ENCODE measurements at regions not wholly inside any gene's neighbourhood (a gene's known extent, or its start where the extent isn't known, plus 50 kb on each side); places are given as distances from the start of the nearest gene placed in this dataset.

DNA sequence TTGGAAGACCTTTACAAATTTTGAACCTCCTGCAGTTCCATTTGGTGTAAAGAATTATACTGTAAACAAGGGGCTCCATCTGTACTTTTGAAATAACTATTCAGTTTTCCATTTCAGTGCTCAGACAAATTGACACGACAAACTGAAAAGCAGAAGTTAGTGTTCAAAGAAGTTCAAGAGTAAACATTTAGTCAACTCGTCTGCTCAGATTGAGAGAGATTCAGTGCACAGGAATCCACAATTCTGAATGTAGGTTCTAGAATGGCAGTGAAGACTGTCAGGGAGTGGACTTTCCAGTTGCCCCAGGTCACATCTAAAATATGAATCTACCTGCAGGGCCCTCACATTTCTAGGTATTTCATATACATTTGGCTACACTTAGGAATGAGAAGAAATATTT is 322.3 kb upstream of the TCF4 start:
- TF ChIP-seq, protein P1, sequence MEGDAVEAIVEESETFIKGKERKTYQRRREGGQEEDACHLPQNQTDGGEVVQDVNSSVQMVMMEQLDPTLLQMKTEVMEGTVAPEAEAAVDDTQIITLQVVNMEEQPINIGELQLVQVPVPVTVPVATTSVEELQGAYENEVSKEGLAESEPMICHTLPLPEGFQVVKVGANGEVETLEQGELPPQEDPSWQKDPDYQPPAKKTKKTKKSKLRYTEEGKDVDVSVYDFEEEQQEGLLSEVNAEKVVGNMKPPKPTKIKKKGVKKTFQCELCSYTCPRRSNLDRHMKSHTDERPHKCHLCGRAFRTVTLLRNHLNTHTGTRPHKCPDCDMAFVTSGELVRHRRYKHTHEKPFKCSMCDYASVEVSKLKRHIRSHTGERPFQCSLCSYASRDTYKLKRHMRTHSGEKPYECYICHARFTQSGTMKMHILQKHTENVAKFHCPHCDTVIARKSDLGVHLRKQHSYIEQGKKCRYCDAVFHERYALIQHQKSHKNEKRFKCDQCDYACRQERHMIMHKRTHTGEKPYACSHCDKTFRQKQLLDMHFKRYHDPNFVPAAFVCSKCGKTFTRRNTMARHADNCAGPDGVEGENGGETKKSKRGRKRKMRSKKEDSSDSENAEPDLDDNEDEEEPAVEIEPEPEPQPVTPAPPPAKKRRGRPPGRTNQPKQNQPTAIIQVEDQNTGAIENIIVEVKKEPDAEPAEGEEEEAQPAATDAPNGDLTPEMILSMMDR (IDR thresholded peaks at IDR 0.05; ENCODE audit: low read length): no peak
- TF ChIP-seq EZH2 (IDR thresholded peaks at IDR 0.05; ENCODE audit: borderline replicate concordance, low read length): no peak

Measured in OCI-LY1 (cell line).